ENCODE measurements at regions not wholly inside any gene's neighbourhood (a gene's known extent, or its start where the extent isn't known, plus 50 kb on each side); places are given as distances from the start of the nearest gene placed in this dataset.

- no peaks in the 10 kb centered on the region for H3K4me1 ChIP-seq
- intact Hi-C loops (cut with DNase I; ENCODE audit: low total_unique reads), result no loop called here
- DNase-seq, result no peak
- WGBS, 5 donors, result 70 to 86% (median 80%) methylated on average over 3 of the region's 3 CpGs
- H3K27ac ChIP-seq, result no peak overlapping the region
- no peak for TF ChIP-seq CTCF (IDR thresholded peaks at IDR 0.05 in 8 of 11, conservative IDR thresholded peaks at IDR 0.05 in 3 of 11)
- TF ChIP-seq POLR2A (IDR thresholded peaks at IDR 0.05), result no peak
- no peak for TF ChIP-seq POLR2AphosphoS5 (IDR thresholded peaks at IDR 0.05)
- peaks cover 0 to 10% (median 0%) of the 10 kb centered on the region in 8 donors for H3K9me3 ChIP-seq
- no peaks in the 10 kb centered on the region for H3K27me3 ChIP-seq (replicated peaks in 1 of 7)
- no peak overlapping the region for H3K4me3 ChIP-seq
- no peaks in the 10 kb centered on the region for H3K36me3 ChIP-seq
Observed at GRCh38 chr3:155007729-155008128, 72.4 kb upstream of the MME start.

GRCh38 chr3:155001289-155002010 is 78.7 kb upstream of the MME start:
- DNase-seq, result no peak
- peaks cover 0 to 10% (median 0%) of the 10 kb centered on the region in 8 donors for H3K9me3 ChIP-seq
- H3K27ac ChIP-seq, result peak overlapping the region in 7 of 8 donors; percentile 52 to 89 (median 77)
- H3K27me3 ChIP-seq (replicated peaks in 1 of 7), result no peaks in the 10 kb centered on the region
- H3K4me3 ChIP-seq, result peak overlapping the region in 1 of 8 donors; percentile 48
- TF ChIP-seq CTCF (IDR thresholded peaks at IDR 0.05 in 8 of 11, conservative IDR thresholded peaks at IDR 0.05 in 3 of 11) (no peak), POLR2A (IDR thresholded peaks at IDR 0.05) (no peak), POLR2AphosphoS5 (IDR thresholded peaks at IDR 0.05) (no peak)
- intact Hi-C loops (cut with DNase I; ENCODE audit: low total_unique reads), result no loop called here
- no peaks in the 10 kb centered on the region for H3K36me3 ChIP-seq
- peaks cover 0 to 11% (median 0%) of the 10 kb centered on the region in 6 donors for H3K4me1 ChIP-seq
- WGBS, 5 donors, result 37 to 65% (median 57%) methylated on average over 7 of the region's 7 CpGs

GRCh38 chr3:154992655-154993054 is 87.5 kb upstream of the MME start:
- Histone ChIP-seq H3K27me3 (replicated peaks in 1 of 7) (no peaks in the 10 kb centered on the region), H3K27ac (no peak overlapping the region), H3K9me3 (peaks cover 0 to 3% (median 0%) of the 10 kb centered on the region in 8 donors), H3K36me3 (no peaks in the 10 kb centered on the region), H3K4me3 (no peak overlapping the region), H3K4me1 (no peaks in the 10 kb centered on the region)
- intact Hi-C loops (cut with DNase I; ENCODE audit: low total_unique reads), result no loop called here
- DNase-seq, result no peak
- TF ChIP-seq POLR2AphosphoS5 (IDR thresholded peaks at IDR 0.05) (no peak), POLR2A (IDR thresholded peaks at IDR 0.05) (no peak), CTCF (IDR thresholded peaks at IDR 0.05 in 8 of 11, conservative IDR thresholded peaks at IDR 0.05 in 3 of 11) (no peak)

GRCh38 chr3:154990543-154990942 is 89.6 kb upstream of the MME start:
- no peaks in the 10 kb centered on the region for H3K27me3 ChIP-seq (replicated peaks in 1 of 7)
- intact Hi-C loops (cut with DNase I; ENCODE audit: low total_unique reads), result no loop called here
- H3K9me3 ChIP-seq, result peaks cover 0 to 10% (median 0%) of the 10 kb centered on the region in 8 donors
- H3K4me3 ChIP-seq, result no peak overlapping the region
- TF ChIP-seq CTCF (IDR thresholded peaks at IDR 0.05 in 8 of 11, conservative IDR thresholded peaks at IDR 0.05 in 3 of 11), result no peak
- no peak for TF ChIP-seq POLR2A (IDR thresholded peaks at IDR 0.05)
- no peak for TF ChIP-seq POLR2AphosphoS5 (IDR thresholded peaks at IDR 0.05)
- no peaks in the 10 kb centered on the region for H3K4me1 ChIP-seq
- H3K27ac ChIP-seq, result no peak overlapping the region
- H3K36me3 ChIP-seq, result no peaks in the 10 kb centered on the region
- no peak for DNase-seq

All from spleen (tissue), 11 donors.